HCT116 (cell line): ENCODE measurements at regions not wholly inside any gene's neighbourhood (a gene's known extent, or its start where the extent isn't known, plus 50 kb on each side); places are given as distances from the start of the nearest gene placed in this dataset.

Source experiments
- ATAC-seq: fragments of 200-7000 bp; cut with Tn5 transposase; 2 replicates; pipeline ENCODE4 v1.9.1; 2020; ENCODE audit warnings: mild to moderate bottlenecking, moderate library complexity
- BruUV-seq: library from RNA; stranded (reverse); fragments of 400-500 nt; replicated peaks from 2 replicates; lab custom pipeline; 2021; lab: Mats Ljungman, UMichigan
- CTCF ChIA-PET: fragments of 300-600 bp; sonication (Branson Sonifier 250); formaldehyde crosslinking; loops from one replicate; lab custom pipeline; 2021; ENCODE audit warnings: antibody characterized with exemption; lab: Charles Lee
- POLR2A ChIA-PET: fragments of 300-600, 350-600 bp; sonication (Branson Sonifier 250); formaldehyde crosslinking; loops from one replicate; lab custom pipeline; 2021; ENCODE audit warnings: antibody characterized with exemption; lab: Charles Lee
- RAD21 ChIA-PET, 2 experiments: fragments of 300-600 bp; sonication (Branson Sonifier 250); formaldehyde crosslinking; loops; one replicate each; lab custom pipeline; 2023; ENCODE audit warnings: low total read pairs in 2 of 2; ENCODE audit not compliant: uncharacterized antibody in 2 of 2, unreplicated experiment in 2 of 2, low non-redundant PET in 1 of 2; lab: Charles Lee
- DNase-seq: peaks from one replicate; pipeline ENCODE4 v3.0.0-alpha.2; 2010; ENCODE audit warnings: low read depth, low spot score
- H2AFZ ChIP-seq: fragments of 200-600 bp; shearing (Covaris generic), sonication (generic); 2 replicates; pipeline ENCODE4 v1.6.1; 2017; ENCODE audit warnings: low read depth, mixed run types, mixed read lengths, antibody characterized with exemption, low read length; ENCODE audit not compliant: poor library complexity, severe bottlenecking
- H3K27ac ChIP-seq: 2 replicates; pipeline ENCODE4 v1.5.1; 2012; ENCODE audit warnings: low read depth, low read length
- H3K27me3 ChIP-seq: fragments of 200-600 bp; sonication (generic); 2 replicates; pipeline ENCODE4 v1.6.1; 2016; ENCODE audit warnings: mixed run types, low read length, mixed read lengths; ENCODE audit not compliant: insufficient read depth
- H3K36me3 ChIP-seq, 2 experiments: fragments of 200-500 bp in 1 of 2; fragments of 200-600 bp in 1 of 2; sonication (Bioruptor generic) in 1 of 2; sonication (generic) in 1 of 2; 2 replicates each; pipeline versions ENCODE4 v1.5.1 to v1.6.1; 2014 to 2016; ENCODE audit warnings: low read length in 2 of 2, inconsistent platforms in 1 of 2, mixed read lengths in 1 of 2, mixed run types in 1 of 2; ENCODE audit not compliant: insufficient read depth in 2 of 2, control insufficient read depth in 1 of 2
- H3K4me1 ChIP-seq, 2 experiments: fragments of 200-600 bp in 1 of 2; sonication (generic) in 1 of 2; 2 replicates each; pipeline versions ENCODE4 v1.5.1 to v1.6.1; 2012 to 2017; ENCODE audit warnings: low read length in 2 of 2, inconsistent platforms in 1 of 2, mild to moderate bottlenecking in 1 of 2, mixed read lengths in 1 of 2, mixed run types in 1 of 2, moderate library complexity in 1 of 2; ENCODE audit not compliant: insufficient read depth in 2 of 2, control insufficient read depth in 1 of 2
- H3K4me2 ChIP-seq: fragments of 200-600 bp; sonication (generic); 2 replicates; pipeline ENCODE4 v1.6.1; 2017; ENCODE audit warnings: mixed run types, low read length, mixed read lengths
- H3K4me3 ChIP-seq, 2 experiments: fragments of 200-600 bp in 1 of 2; sonication (generic) in 1 of 2; replicated peaks in 1 of 2; 2 replicates each; pipeline ENCODE4 v1.5.1; 2011 to 2016; ENCODE audit warnings: low read length in 2 of 2, control low read depth in 1 of 2, low read depth in 1 of 2, mild to moderate bottlenecking in 1 of 2, mixed read lengths in 1 of 2, mixed run types in 1 of 2
- H3K79me2 ChIP-seq: fragments of 200-600 bp; sonication (generic); 2 replicates; pipeline ENCODE4 v1.6.1; 2017; ENCODE audit warnings: mild to moderate bottlenecking, mixed run types, low read length, moderate library complexity, mixed read lengths; ENCODE audit not compliant: insufficient read depth
- H3K9ac ChIP-seq: fragments of 200-600 bp; sonication (generic); 2 replicates; pipeline ENCODE4 v1.6.1; 2016; ENCODE audit warnings: low read length, mixed read lengths
- H3K9me2 ChIP-seq: fragments of 200-600 bp; sonication (generic), shearing (Covaris generic); 2 replicates; pipeline ENCODE4 v1.6.1; 2017; ENCODE audit warnings: mixed run types, mild to moderate bottlenecking, moderate library complexity; ENCODE audit not compliant: insufficient read depth
- H3K9me3 ChIP-seq, 2 experiments: fragments of 200-500 bp in 1 of 2; fragments of 200-600 bp in 1 of 2; sonication (Bioruptor generic) in 1 of 2; sonication (generic) in 1 of 2; 2 replicates each; pipeline ENCODE4 v1.6.1; 2014 to 2017; ENCODE audit warnings: low read length in 2 of 2, mixed read lengths in 2 of 2, inconsistent platforms in 1 of 2, low read depth in 1 of 2, mild to moderate bottlenecking in 1 of 2, mixed run types in 1 of 2, moderate library complexity in 1 of 2; ENCODE audit not compliant: control insufficient read depth in 1 of 2, insufficient read depth in 1 of 2
- H4K20me1 ChIP-seq: fragments of 200-600 bp; sonication (generic), shearing (Covaris generic); 2 replicates; pipeline ENCODE4 v1.6.1; 2017; ENCODE audit warnings: mixed run types, mild to moderate bottlenecking, moderate library complexity; ENCODE audit not compliant: insufficient read depth
- CEBPB ChIP-seq: IDR thresholded peaks from 2 replicates; pipeline ENCODE4 v1.6.1; 2012; ENCODE audit warnings: low read depth
- ELF1 ChIP-seq: IDR thresholded peaks from 2 replicates; pipeline ENCODE4 v1.6.1; 2012; ENCODE audit warnings: low read depth, borderline replicate concordance
- EZH2phosphoT487 ChIP-seq: fragments of 200-600 bp; IDR thresholded peaks from 2 replicates; pipeline ENCODE4 v1.6.1; 2018; ENCODE audit warnings: antibody characterized with exemption, borderline replicate concordance
- FOSL1 ChIP-seq: IDR thresholded peaks from 2 replicates; pipeline ENCODE4 v1.6.1; 2012; ENCODE audit warnings: low read depth
- POLR2A ChIP-seq: IDR thresholded peaks from 2 replicates; pipeline ENCODE4 v1.7.0; 2011; ENCODE audit warnings: borderline replicate concordance; ENCODE audit not compliant: insufficient read depth, insufficient read length; ENCODE audit errors: extremely low read depth
- RAD21 ChIP-seq: IDR thresholded peaks from 2 replicates; pipeline ENCODE4 v1.6.1; 2012; ENCODE audit warnings: low read depth, mild to moderate bottlenecking
- TCF7L2 ChIP-seq: IDR thresholded peaks from 2 replicates; pipeline ENCODE4 v1.7.0; 2011; ENCODE audit warnings: borderline replicate concordance, inconsistent platforms; ENCODE audit not compliant: insufficient read depth, insufficient read length; ENCODE audit errors: extremely low read depth
- YY1 ChIP-seq: IDR thresholded peaks from 2 replicates; pipeline ENCODE4 v1.6.1; 2011; ENCODE audit warnings: low read length, low read depth, moderate library complexity, mild to moderate bottlenecking; ENCODE audit not compliant: insufficient replicate concordance; ENCODE audit errors: extremely low read depth
- intact Hi-C: fragments of 100-400 bp; cut with micrococcal nuclease; formaldehyde crosslinking; loops from 2 replicates; pipeline ENCODE4 v1.10.0; 2022
- TF ChIP-seq, protein P1 (sequence below): IDR thresholded peaks from 2 replicates; pipeline ENCODE4 v1.6.1; 2012
- TF ChIP-seq, protein P2 (sequence below): IDR thresholded peaks from 2 replicates; pipeline ENCODE4 v1.6.1; 2011; ENCODE audit warnings: mild to moderate bottlenecking, low read length, moderate library complexity; ENCODE audit not compliant: insufficient replicate concordance; ENCODE audit errors: extremely low read depth
- TF ChIP-seq, protein P3 (sequence below): IDR thresholded peaks from 2 replicates; pipeline ENCODE4 v1.6.1; 2012
- TF ChIP-seq, protein P4 (sequence below): IDR thresholded peaks from 2 replicates; pipeline ENCODE4 v1.6.1; 2012; ENCODE audit warnings: low read depth

DNA sequence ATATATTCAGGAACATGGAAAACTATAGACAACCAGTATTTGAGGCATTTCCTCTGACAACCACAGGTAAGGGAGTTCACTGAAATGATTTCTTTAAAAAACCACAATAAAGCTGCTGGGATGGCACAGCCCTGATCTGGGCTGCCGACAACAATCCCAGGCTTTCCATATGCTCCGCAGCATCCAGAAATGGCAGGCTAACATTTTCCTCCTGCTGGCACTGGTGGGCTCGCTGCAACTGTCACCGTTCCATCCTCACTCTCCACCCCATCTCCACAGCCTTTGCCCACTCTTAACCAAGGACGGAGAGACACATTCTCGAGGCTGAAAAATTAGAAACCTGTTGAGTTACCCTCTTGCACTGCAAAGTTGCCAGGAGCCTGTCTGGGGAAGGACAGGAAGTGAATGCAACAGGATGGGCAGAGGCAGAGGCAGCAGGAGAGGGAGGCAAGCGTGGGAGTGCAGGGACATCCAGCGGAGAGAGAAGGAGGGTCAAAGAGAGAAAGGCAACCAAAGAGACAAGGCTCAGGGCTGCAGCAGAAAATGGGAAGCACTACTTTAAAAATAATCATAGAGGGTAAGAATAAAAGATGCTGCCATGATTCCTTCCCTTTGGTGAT lies 79.0 kb upstream of the ARRDC4 start:
- ATAC-seq = no peak
- H3K4me3 ChIP-seq = no peak overlapping the region
- H2AFZ ChIP-seq = no peak overlapping the region
- H3K9ac ChIP-seq = no peak overlapping the region
- no peaks in the 10 kb centered on the region for H4K20me1 ChIP-seq
- BruUV-seq = no TSS peak
- no peaks in the 10 kb centered on the region for H3K27me3 ChIP-seq
- H3K79me2 ChIP-seq = no peaks in the 10 kb centered on the region
- no peak overlapping the region for H3K27ac ChIP-seq
- no peak overlapping the region for H3K4me2 ChIP-seq
- H3K4me1 ChIP-seq = no peaks in the 10 kb centered on the region
- H3K36me3 ChIP-seq = no peaks in the 10 kb centered on the region
- H3K9me2 ChIP-seq = no peaks in the 10 kb centered on the region
- H3K9me3 ChIP-seq = no peaks in the 10 kb centered on the region; a peak in 1 of 4 replicates
- TF ChIP-seq, protein P1, sequence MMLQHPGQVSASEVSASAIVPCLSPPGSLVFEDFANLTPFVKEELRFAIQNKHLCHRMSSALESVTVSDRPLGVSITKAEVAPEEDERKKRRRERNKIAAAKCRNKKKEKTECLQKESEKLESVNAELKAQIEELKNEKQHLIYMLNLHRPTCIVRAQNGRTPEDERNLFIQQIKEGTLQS = no peak
- POLR2A ChIA-PET = no interaction called here
- CTCF ChIA-PET = no interaction called here
- no peak for DNase-seq
- intact Hi-C loops = no loop called here
- RAD21 ChIA-PET = no interaction called here

DNA sequence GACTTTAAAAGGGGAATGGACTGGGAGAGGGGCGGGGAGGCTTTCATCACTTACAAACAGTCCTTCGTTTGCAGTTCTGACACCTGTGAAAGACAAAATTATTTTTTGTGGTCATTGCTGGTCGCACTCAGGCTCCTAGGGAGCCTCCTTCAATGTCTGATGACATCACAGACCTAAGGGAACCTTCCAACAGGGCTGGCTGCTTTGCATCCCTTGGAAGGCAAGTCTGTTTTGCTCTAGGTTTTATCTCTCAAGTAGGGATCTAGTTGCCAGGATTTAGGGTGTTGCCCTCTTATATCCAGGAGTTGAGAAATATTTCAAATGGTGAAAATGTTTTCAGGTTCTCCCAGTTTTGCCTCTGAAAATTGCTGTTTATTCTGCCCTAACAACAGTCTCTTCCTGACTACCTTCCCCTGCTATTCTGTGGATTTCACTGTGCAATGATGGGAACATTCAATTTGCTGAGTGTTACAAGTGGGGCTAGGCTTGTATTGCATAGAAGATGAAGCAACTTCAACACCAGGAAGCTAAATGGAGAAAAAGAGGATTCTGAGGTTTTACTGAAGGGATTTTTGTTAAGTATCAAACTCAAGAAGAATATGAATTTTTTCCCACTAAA lies 75.9 kb upstream of the ARRDC4 start:
- no peak for ATAC-seq
- ChIA-PET CTCF (no interaction called here), POLR2A (no interaction called here), RAD21 (no interaction called here)
- DNase-seq = no peak
- H3K27ac ChIP-seq = no peak overlapping the region
- no peaks in the 10 kb centered on the region for H3K79me2 ChIP-seq
- H3K9me3 ChIP-seq = no peaks in the 10 kb centered on the region
- no peak overlapping the region for H3K4me2 ChIP-seq
- no peaks in the 10 kb centered on the region for H3K9me2 ChIP-seq
- no peaks in the 10 kb centered on the region for H3K4me1 ChIP-seq
- H3K36me3 ChIP-seq = no peaks in the 10 kb centered on the region
- H4K20me1 ChIP-seq = no peaks in the 10 kb centered on the region
- peaks cover 7% of the 10 kb centered on the region; the same call in 1 of the 2 replicates for H3K27me3 ChIP-seq
- no peak overlapping the region for H3K4me3 ChIP-seq
- BruUV-seq = no TSS peak
- no peak overlapping the region for H2AFZ ChIP-seq
- H3K9ac ChIP-seq = no peak overlapping the region
- intact Hi-C loops = no loop called here
- no peak for TF ChIP-seq EZH2phosphoT487
- TF ChIP-seq FOSL1 = no peak
- TF ChIP-seq, protein P2, sequence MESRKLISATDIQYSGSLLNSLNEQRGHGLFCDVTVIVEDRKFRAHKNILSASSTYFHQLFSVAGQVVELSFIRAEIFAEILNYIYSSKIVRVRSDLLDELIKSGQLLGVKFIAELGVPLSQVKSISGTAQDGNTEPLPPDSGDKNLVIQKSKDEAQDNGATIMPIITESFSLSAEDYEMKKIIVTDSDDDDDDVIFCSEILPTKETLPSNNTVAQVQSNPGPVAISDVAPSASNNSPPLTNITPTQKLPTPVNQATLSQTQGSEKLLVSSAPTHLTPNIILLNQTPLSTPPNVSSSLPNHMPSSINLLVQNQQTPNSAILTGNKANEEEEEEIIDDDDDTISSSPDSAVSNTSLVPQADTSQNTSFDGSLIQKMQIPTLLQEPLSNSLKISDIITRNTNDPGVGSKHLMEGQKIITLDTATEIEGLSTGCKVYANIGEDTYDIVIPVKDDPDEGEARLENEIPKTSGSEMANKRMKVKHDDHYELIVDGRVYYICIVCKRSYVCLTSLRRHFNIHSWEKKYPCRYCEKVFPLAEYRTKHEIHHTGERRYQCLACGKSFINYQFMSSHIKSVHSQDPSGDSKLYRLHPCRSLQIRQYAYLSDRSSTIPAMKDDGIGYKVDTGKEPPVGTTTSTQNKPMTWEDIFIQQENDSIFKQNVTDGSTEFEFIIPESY = no peak
- TF ChIP-seq, protein P3, sequence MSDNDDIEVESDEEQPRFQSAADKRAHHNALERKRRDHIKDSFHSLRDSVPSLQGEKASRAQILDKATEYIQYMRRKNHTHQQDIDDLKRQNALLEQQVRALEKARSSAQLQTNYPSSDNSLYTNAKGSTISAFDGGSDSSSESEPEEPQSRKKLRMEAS = no peak
- TF ChIP-seq, protein P1 = no peak
- TF ChIP-seq, protein P4, sequence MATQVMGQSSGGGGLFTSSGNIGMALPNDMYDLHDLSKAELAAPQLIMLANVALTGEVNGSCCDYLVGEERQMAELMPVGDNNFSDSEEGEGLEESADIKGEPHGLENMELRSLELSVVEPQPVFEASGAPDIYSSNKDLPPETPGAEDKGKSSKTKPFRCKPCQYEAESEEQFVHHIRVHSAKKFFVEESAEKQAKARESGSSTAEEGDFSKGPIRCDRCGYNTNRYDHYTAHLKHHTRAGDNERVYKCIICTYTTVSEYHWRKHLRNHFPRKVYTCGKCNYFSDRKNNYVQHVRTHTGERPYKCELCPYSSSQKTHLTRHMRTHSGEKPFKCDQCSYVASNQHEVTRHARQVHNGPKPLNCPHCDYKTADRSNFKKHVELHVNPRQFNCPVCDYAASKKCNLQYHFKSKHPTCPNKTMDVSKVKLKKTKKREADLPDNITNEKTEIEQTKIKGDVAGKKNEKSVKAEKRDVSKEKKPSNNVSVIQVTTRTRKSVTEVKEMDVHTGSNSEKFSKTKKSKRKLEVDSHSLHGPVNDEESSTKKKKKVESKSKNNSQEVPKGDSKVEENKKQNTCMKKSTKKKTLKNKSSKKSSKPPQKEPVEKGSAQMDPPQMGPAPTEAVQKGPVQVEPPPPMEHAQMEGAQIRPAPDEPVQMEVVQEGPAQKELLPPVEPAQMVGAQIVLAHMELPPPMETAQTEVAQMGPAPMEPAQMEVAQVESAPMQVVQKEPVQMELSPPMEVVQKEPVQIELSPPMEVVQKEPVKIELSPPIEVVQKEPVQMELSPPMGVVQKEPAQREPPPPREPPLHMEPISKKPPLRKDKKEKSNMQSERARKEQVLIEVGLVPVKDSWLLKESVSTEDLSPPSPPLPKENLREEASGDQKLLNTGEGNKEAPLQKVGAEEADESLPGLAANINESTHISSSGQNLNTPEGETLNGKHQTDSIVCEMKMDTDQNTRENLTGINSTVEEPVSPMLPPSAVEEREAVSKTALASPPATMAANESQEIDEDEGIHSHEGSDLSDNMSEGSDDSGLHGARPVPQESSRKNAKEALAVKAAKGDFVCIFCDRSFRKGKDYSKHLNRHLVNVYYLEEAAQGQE = no peak
- no peak for TF ChIP-seq POLR2A
- TF ChIP-seq TCF7L2 = no peak
- no peak for TF ChIP-seq CEBPB
- no peak for TF ChIP-seq YY1
- no peak for TF ChIP-seq ELF1
- TF ChIP-seq RAD21 = no peak
